HG03575 (cell line): ENCODE measurements at regions not wholly inside any gene's neighbourhood (a gene's known extent, or its start where the extent isn't known, plus 50 kb on each side); places are given as distances from the start of the nearest gene placed in this dataset.

Source experiments
- ATAC-seq: cut with Tn5 transposase; IDR thresholded peaks from one replicate; pipeline ENCODE4 v1.9.1; 2021; ENCODE audit not compliant: unreplicated experiment, insufficient number of reproducible peaks, low FRiP score; ENCODE audit errors: extremely low read depth

- ATAC-seq: no peak
Measured at GRCh38 chr20:22652681-22653588, 68.6 kb upstream of the FOXA2 start.

- ATAC-seq: no peak
Measured at GRCh38 chr20:22653658-22654642, 69.6 kb upstream of the FOXA2 start.

GRCh38 chr20:22663528-22664025, 79.2 kb upstream of the FOXA2 start:
- ATAC-seq: no peak

GRCh38 chr20:22667198-22667597, 82.8 kb upstream of the FOXA2 start:
- no peak for ATAC-seq

- no peak for ATAC-seq
Measured at GRCh38 chr20:22672191-22672590, 87.8 kb upstream of the FOXA2 start.

- ATAC-seq: no peak
Measured at GRCh38 chr20:22673467-22673866, 89.1 kb upstream of the FOXA2 start.

GRCh38 chr20:22675341-22675740, 91.0 kb upstream of the FOXA2 start:
- no peak for ATAC-seq

- ATAC-seq: no peak
Measured at GRCh38 chr20:22678678-22679077, 94.3 kb upstream of the FOXA2 start.

GRCh38 chr20:22679197-22679596, 94.8 kb upstream of the FOXA2 start:
- ATAC-seq: no peak

GRCh38 chr20:22680031-22680740, 95.8 kb upstream of the FOXA2 start:
- no peak for ATAC-seq

GRCh38 chr20:22681591-22682248, 97.3 kb upstream of the FOXA2 start:
- no peak for ATAC-seq

GRCh38 chr20:22682381-22682780, 98.0 kb upstream of the FOXA2 start:
- ATAC-seq: no peak

GRCh38 chr20:22684072-22684762, 99.8 kb upstream of the FOXA2 start:
- ATAC-seq: no peak

GRCh38 chr20:22684763-22685443, 100.5 kb upstream of the FOXA2 start:
- ATAC-seq: no peak

- ATAC-seq: no peak
Measured at GRCh38 chr20:22686097-22686496, 101.7 kb upstream of the FOXA2 start.

- no peak for ATAC-seq
Measured at GRCh38 chr20:22687676-22688349, 103.4 kb upstream of the FOXA2 start.

GRCh38 chr20:22688485-22688884, 104.1 kb upstream of the FOXA2 start:
- ATAC-seq: no peak
